Skin of body (tissue), 1 donor: ENCODE measurements at regions not wholly inside any gene's neighbourhood (a gene's known extent, or its start where the extent isn't known, plus 50 kb on each side); places are given as distances from the start of the nearest gene placed in this dataset.

Experiments
- DNase-seq: peaks from one replicate; lab custom pipeline; 2025; lab: John Stamatoyannopoulos, UW

GRCh38 chr7:42758124-42758523 is 153.7 kb downstream of the C7orf25 start:
- no peak for DNase-seq

GRCh38 chr7:42756841-42757240 is 155.0 kb downstream of the C7orf25 start:
- no peak for DNase-seq

- no peak for DNase-seq
Observed at GRCh38 chr7:42753811-42754363, 158.0 kb downstream of the C7orf25 start.

- DNase-seq: peak; percentile 74
Observed at GRCh38 chr7:42753367-42753766, 158.5 kb downstream of the C7orf25 start.

- no peak for DNase-seq
Observed at GRCh38 chr7:42750172-42750571, 161.7 kb downstream of the C7orf25 start.

GRCh38 chr7:42747044-42747443 is 164.8 kb downstream of the C7orf25 start:
- peak; percentile 15 for DNase-seq

- DNase-seq: no peak
Observed at GRCh38 chr7:42746214-42746613, 165.7 kb downstream of the C7orf25 start.

GRCh38 chr7:42745357-42746059 is 166.4 kb downstream of the C7orf25 start:
- DNase-seq: peak; percentile 37

GRCh38 chr7:42744746-42745145 is 167.1 kb downstream of the C7orf25 start:
- DNase-seq: no peak

GRCh38 chr7:42743077-42743858 is 168.6 kb downstream of the C7orf25 start:
- no peak for DNase-seq

- DNase-seq: no peak
Observed at GRCh38 chr7:42742318-42742717, 169.6 kb downstream of the C7orf25 start.

GRCh38 chr7:42740408-42740807 is 171.5 kb downstream of the C7orf25 start:
- peak; percentile 67 for DNase-seq

GRCh38 chr7:42739638-42740037 is 172.2 kb downstream of the C7orf25 start:
- DNase-seq: peak; percentile 94

- DNase-seq: no peak
Observed at GRCh38 chr7:42736931-42737330, 174.9 kb downstream of the C7orf25 start.

GRCh38 chr7:42735081-42735480 is 176.8 kb downstream of the C7orf25 start:
- DNase-seq: no peak

- no peak for DNase-seq
Observed at GRCh38 chr7:42734568-42734967, 177.3 kb downstream of the C7orf25 start.

- DNase-seq: no peak
Observed at GRCh38 chr7:42733040-42733439, 178.8 kb downstream of the C7orf25 start.

GRCh38 chr7:42730586-42730985 is 181.3 kb downstream of the C7orf25 start:
- no peak for DNase-seq

- DNase-seq: no peak
Observed at GRCh38 chr7:42729053-42729765, 182.7 kb downstream of the C7orf25 start.

- no peak for DNase-seq
Observed at GRCh38 chr7:42727451-42727850, 184.4 kb downstream of the C7orf25 start.

- DNase-seq: no peak
Observed at GRCh38 chr7:42726066-42726785, 185.6 kb downstream of the C7orf25 start.
